ENCODE measurements at regions not wholly inside any gene's neighbourhood (a gene's known extent, or its start where the extent isn't known, plus 50 kb on each side); places are given as distances from the start of the nearest gene placed in this dataset.

- no peak for TF ChIP-seq RNF219 (CRISPR knock-in tag; IDR thresholded peaks at IDR 0.05)
- no peak for TF ChIP-seq EZH2 (IDR thresholded peaks at IDR 0.05; ENCODE audit: borderline replicate concordance, low read depth, low read length)
- no peak for TF ChIP-seq ZFP36 (IDR thresholded peaks at IDR 0.05; ENCODE audit: low read depth, low read length, partially characterized antibody)
- TF ChIP-seq REST (IDR thresholded peaks at IDR 0.05; ENCODE audit: borderline replicate concordance), result no peak
- TF ChIP-seq REST (CRISPR knock-in tag; IDR thresholded peaks at IDR 0.05; ENCODE audit: low read depth), result no peak
- no peak for TF ChIP-seq ADNP (tag; IDR thresholded peaks at IDR 0.05)
- no peak for TF ChIP-seq ZNF217 (CRISPR knock-in tag; IDR thresholded peaks at IDR 0.05)
- no peak for TF ChIP-seq ZNF175 (CRISPR knock-in tag; IDR thresholded peaks at IDR 0.05; ENCODE audit: low read depth)
- no peak for TF ChIP-seq CTCF (IDR thresholded peaks at IDR 0.05 in 2 of 3, conservative IDR thresholded peaks at IDR 0.05 in 1 of 3; ENCODE audit: insufficient read depth in 2 of 3, low read depth in 1 of 3, low read length in 3 of 3)
- TF ChIP-seq TCF7 (IDR thresholded peaks at IDR 0.05; ENCODE audit: borderline replicate concordance), result no peak
- no peak for TF ChIP-seq ELK1 (CRISPR knock-in tag; IDR thresholded peaks at IDR 0.05)
- no peak for TF ChIP-seq SPI1 (IDR thresholded peaks at IDR 0.05; ENCODE audit: borderline replicate concordance, low read depth, low read length)
- no peak for TF ChIP-seq SNRNP70 (optimal IDR thresholded peaks at IDR 0.05; ENCODE audit: low read depth, low read length)
- TF ChIP-seq NFYB (IDR thresholded peaks at IDR 0.05; ENCODE audit: extremely low read depth, insufficient read length), result no peak
- TF ChIP-seq NCOR1 (IDR thresholded peaks at IDR 0.05), result no peak
These were observed 94.4 kb upstream of the BASP1 start for GRCh38 chr5:17123010-17123409.
